ENCODE measurements at regions not wholly inside any gene's neighbourhood (a gene's known extent, or its start where the extent isn't known, plus 50 kb on each side); places are given as distances from the start of the nearest gene placed in this dataset.

- DNase-seq: no peak
- Mint-ChIP-seq H3K36me3 (no peaks in the 10 kb centered on the region), H3K27ac (no peak overlapping the region), H3K4me3 (no peak overlapping the region), H3K27me3 (peaks cover 0 to 7% (median 0%) of the 10 kb centered on the region in 3 donors), H3K9me3 (peaks cover 0 to 5% (median 0%) of the 10 kb centered on the region in 7 donors), H3K4me1 (peaks cover 0 to 7% (median 6%) of the 10 kb centered on the region in 3 donors)
- ATAC-seq (ENCODE audit: low read depth in 2 of 2): no peak
Measured at GRCh38 chr1:94743862-94744261, 76.3 kb upstream of the SLC44A3 start.

DNA sequence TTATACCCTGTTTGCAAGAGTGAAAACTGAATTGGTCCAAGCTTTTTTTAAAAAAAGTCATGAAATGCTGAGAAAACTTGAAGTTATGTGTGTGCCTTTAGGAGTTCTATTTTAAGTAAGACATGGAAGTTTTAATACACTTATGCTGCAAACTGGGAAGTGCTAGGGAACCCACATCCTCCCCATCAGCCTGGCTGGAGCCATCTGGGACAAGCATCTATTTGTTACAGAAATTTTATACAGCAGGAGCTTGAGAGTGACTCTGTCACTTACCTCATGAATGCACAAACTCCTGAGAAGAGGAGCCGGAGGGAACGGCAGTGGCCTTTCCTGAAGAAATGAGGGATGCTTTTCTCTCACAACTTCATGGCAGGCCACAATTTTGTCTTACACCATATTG is 78.2 kb upstream of the SLC44A3 start:
- H3K27ac Mint-ChIP-seq: no peak overlapping the region
- ATAC-seq (ENCODE audit: low read depth in 2 of 2) (no peak), DNase-seq (no peak)
- peaks cover 0 to 12% (median 11%) of the 10 kb centered on the region in 3 donors for H3K27me3 Mint-ChIP-seq
- H3K4me1 Mint-ChIP-seq: peaks cover 0 to 10% (median 9%) of the 10 kb centered on the region in 3 donors
- H3K9me3 Mint-ChIP-seq: no peaks in the 10 kb centered on the region
- H3K36me3 Mint-ChIP-seq: no peaks in the 10 kb centered on the region
- H3K4me3 Mint-ChIP-seq: no peak overlapping the region

- Mint-ChIP-seq H3K9me3 (no peaks in the 10 kb centered on the region), H3K27ac (peak overlapping the region in 1 of 6 donors; percentile 53), H3K36me3 (no peaks in the 10 kb centered on the region), H3K4me3 (no peak overlapping the region), H3K4me1 (peaks cover 0 to 13% (median 9%) of the 10 kb centered on the region in 3 donors), H3K27me3 (peaks cover 0 to 12% (median 12%) of the 10 kb centered on the region in 3 donors)
- no peak for DNase-seq
- no peak for ATAC-seq (ENCODE audit: low read depth in 2 of 2)
Measured at GRCh38 chr1:94741510-94741909, 78.6 kb upstream of the SLC44A3 start.

DNA sequence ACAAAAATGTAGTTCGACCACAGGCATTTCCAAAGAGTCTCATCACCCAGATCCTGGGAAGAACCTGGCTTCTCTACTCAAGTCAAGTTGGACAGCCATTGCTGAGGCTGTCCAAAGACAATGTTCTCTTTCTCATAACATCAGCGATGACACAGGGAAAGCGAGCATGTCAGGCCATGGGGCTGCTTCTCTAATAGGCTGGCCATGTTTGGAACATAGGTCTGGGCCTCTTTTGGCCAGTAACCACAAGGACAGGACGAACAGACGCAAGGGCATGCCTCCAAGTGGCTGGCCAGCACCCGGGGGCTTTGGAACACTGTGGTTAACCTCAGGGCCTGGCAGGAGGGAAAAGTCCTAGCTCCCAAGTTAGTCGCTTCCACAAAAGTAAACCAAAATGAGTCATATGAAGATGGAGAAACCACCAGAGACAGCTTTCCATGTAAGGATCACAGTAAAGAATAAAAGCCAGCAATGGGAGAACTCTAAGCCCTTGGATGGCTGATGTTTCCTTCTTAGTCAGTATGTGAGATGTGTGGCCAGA is 80.6 kb upstream of the SLC44A3 start:
- DNase-seq (no peak), ATAC-seq (ENCODE audit: low read depth in 2 of 2) (no peak)
- H3K9me3 Mint-ChIP-seq: no peaks in the 10 kb centered on the region
- no peak overlapping the region for H3K27ac Mint-ChIP-seq
- peak overlapping the region in 1 of 8 donors; percentile 22 for H3K4me3 Mint-ChIP-seq
- no peaks in the 10 kb centered on the region for H3K36me3 Mint-ChIP-seq
- peaks cover 0 to 12% (median 12%) of the 10 kb centered on the region in 3 donors for H3K27me3 Mint-ChIP-seq
- peaks cover 0 to 13% (median 9%) of the 10 kb centered on the region in 3 donors for H3K4me1 Mint-ChIP-seq

DNA sequence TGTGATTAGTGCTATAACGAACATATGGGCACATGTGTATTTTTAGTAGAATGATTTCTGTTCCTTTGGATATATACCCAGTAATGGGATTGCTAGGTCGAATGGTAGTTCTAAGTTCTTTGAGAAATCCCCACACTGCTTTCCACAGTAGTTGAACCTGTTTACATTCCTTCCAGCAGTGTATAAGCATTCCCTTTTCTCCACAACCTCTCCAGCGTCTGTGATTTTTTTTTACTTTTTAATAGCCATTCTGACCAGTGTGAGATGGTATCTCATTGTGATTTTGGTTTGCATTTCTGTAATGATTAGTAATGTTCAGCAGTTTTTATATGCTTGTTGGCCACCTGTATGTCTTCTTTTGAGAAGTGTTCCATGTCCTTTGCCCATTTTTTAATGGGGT is 81.8 kb upstream of the SLC44A3 start:
- H3K27me3 Mint-ChIP-seq: peaks cover 0 to 15% (median 12%) of the 10 kb centered on the region in 3 donors
- H3K27ac Mint-ChIP-seq: no peak overlapping the region
- DNase-seq (no peak), ATAC-seq (ENCODE audit: low read depth in 2 of 2) (no peak)
- no peaks in the 10 kb centered on the region for H3K36me3 Mint-ChIP-seq
- no peak overlapping the region for H3K4me3 Mint-ChIP-seq
- peaks cover 0 to 13% (median 9%) of the 10 kb centered on the region in 3 donors for H3K4me1 Mint-ChIP-seq
- no peaks in the 10 kb centered on the region for H3K9me3 Mint-ChIP-seq

DNA sequence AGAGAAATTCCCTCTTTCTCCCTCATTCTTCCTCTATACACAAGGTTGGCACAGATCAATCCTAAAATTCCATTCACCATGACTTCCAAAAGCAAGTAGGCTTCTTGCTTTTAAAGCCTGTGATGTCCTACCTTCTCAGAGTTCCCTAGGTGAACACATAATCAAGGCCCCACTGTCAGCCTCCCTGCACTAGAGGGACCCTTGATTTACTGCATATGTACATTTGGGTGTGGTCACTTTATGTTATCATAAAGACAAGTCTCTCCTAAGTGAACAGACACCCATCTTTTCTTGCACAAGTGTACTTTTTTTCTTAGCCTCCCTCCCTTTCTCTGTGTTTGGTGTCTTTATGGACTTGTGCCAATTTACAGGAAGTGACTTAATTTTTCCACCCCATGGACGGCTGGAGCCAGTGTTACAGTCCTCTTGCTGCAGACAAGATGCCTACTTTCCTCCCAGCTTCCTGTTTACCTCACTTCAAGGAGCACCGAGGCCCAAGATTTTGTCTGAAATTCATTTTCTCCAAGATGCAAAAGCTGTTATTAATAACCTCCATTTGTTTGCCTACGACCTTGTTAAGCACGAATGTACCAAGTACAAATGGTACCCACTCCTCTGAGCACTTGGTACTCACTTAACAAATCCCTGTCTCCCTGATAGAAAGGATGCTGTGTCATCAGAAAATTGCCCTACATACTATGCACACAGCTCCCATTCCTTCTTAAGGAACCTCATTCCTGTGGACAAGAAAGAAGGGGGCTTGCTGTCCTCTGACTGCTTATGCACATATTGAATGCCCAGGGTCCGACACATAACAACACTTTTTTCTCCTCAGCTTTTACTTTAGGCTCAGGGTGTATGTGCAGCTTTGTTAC is 82.8 kb upstream of the SLC44A3 start:
- peaks cover 0 to 15% (median 12%) of the 10 kb centered on the region in 3 donors for H3K27me3 Mint-ChIP-seq
- H3K9me3 Mint-ChIP-seq: no peaks in the 10 kb centered on the region
- no peak overlapping the region for H3K27ac Mint-ChIP-seq
- peaks cover 0 to 13% (median 9%) of the 10 kb centered on the region in 3 donors for H3K4me1 Mint-ChIP-seq
- H3K36me3 Mint-ChIP-seq: no peaks in the 10 kb centered on the region
- ATAC-seq (ENCODE audit: low read depth in 2 of 2) (no peak), DNase-seq (no peak)
- H3K4me3 Mint-ChIP-seq: no peak overlapping the region

DNA sequence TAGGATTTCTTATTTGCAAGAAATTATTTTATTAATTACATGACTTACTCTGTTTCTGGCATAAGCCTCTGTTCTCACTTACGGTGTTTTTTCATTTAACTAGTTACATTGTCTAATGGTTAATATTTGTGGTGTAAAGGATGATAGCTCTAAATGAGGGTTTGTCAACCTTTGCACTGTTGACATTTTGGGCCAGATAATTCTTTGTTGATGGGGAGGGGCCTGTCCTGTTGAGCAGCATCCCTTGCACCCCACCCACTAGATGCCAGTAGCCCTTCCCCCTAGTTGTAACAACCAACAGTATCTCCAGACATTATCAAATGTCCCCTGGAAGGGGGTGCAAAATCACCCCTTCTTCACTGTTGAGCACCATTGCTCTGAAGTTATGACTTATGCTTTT is 83.6 kb upstream of the SLC44A3 start:
- Mint-ChIP-seq H3K4me1 (peaks cover 0 to 10% (median 6%) of the 10 kb centered on the region in 3 donors), H3K9me3 (peaks cover 0 to 4% (median 0%) of the 10 kb centered on the region in 7 donors), H3K27ac (no peak overlapping the region), H3K36me3 (no peaks in the 10 kb centered on the region), H3K4me3 (no peak overlapping the region), H3K27me3 (peaks cover 0 to 17% (median 15%) of the 10 kb centered on the region in 3 donors)
- DNase-seq (no peak), ATAC-seq (ENCODE audit: low read depth in 2 of 2) (no peak)

DNA sequence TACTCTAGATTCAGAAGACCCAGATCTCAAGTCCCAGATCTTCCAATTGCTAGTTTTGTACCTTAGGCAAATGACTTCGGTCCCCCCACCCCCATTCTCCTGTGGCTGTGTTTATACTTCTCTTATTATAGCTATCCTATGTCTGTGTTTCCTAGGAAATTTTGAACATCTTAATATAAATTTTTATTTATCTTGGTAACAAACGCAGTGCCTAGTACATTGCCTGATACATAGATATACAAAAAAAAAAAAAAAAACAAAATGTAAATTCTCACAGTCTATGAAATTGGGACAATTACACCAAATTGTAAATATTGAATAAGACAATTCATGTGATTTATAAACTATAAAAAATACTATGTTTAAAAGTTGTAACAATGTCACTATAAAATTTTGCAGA is 84.1 kb upstream of the SLC44A3 start:
- no peak overlapping the region for H3K27ac Mint-ChIP-seq
- H3K4me3 Mint-ChIP-seq: no peak overlapping the region
- H3K4me1 Mint-ChIP-seq: peaks cover 0 to 7% (median 3%) of the 10 kb centered on the region in 3 donors
- H3K9me3 Mint-ChIP-seq: peaks cover 0 to 4% (median 0%) of the 10 kb centered on the region in 7 donors
- no peaks in the 10 kb centered on the region for H3K36me3 Mint-ChIP-seq
- no peak for DNase-seq
- no peak for ATAC-seq (ENCODE audit: low read depth in 2 of 2)
- peaks cover 0 to 21% (median 15%) of the 10 kb centered on the region in 3 donors for H3K27me3 Mint-ChIP-seq

DNA sequence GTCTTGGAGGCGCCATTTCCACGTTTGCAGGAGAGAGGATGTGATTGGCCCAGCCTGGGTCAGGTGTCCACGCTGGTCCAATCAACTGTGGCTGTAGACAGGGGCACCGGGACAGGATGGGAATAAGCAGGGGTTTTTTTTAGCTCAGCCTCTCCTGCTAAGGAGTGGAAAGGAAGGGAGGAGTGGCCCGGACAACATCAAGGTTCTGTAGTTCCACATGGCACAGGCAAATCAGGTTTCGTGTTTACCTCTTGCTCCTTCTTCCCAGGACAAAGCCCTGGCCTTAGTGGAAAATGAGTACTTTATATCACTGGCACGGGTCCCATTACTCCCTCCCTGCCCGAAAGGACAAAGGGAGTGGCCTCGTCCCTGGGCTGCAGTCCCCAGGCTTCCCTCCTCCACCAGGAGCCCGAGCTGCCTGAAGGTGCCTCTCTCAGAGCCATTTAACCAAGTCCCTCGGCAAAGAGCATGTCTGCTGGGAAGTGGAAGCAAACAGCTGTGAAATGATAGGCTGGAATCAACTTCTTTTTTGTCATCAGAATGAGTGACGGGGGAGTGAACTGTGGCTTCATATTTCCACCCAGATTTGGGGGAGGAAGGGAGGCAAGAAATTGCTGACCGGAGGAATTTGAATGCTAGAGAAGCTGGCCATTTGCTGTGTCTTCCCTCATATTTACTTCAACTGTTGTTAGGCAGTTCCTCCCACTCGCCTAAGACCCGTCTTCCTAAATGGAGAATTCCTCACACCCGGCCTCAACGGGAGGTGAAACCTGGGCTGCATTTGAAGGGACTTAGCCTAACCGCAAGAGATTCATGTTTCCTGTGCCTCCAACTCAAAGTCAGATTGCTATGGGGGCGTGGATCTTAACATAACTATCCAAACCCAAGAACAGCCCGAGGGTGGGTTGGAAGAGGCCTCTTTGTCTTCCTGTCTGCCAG is 84.9 kb upstream of the SLC44A3 start:
- Mint-ChIP-seq H3K4me3 (no peak overlapping the region), H3K27ac (peak overlapping the region in 1 of 6 donors; percentile 69), H3K27me3 (peaks cover 0 to 23% (median 14%) of the 10 kb centered on the region in 3 donors), H3K36me3 (no peaks in the 10 kb centered on the region), H3K9me3 (peaks cover 0 to 4% (median 0%) of the 10 kb centered on the region in 7 donors), H3K4me1 (peaks cover 0 to 7% (median 3%) of the 10 kb centered on the region in 3 donors)
- DNase-seq (no peak), ATAC-seq (ENCODE audit: low read depth in 2 of 2) (no peak)

GRCh38 chr1:94731891-94732290 is 88.3 kb upstream of the SLC44A3 start:
- Mint-ChIP-seq H3K27me3 (peaks cover 0 to 11% (median 4%) of the 10 kb centered on the region in 3 donors), H3K4me1 (peaks cover 0 to 3% (median 0%) of the 10 kb centered on the region in 3 donors), H3K4me3 (no peak overlapping the region), H3K9me3 (peaks cover 0 to 6% (median 2%) of the 10 kb centered on the region in 7 donors), H3K27ac (no peak overlapping the region), H3K36me3 (no peaks in the 10 kb centered on the region)
- ATAC-seq (ENCODE audit: low read depth in 2 of 2) (no peak), DNase-seq (no peak)

DNA sequence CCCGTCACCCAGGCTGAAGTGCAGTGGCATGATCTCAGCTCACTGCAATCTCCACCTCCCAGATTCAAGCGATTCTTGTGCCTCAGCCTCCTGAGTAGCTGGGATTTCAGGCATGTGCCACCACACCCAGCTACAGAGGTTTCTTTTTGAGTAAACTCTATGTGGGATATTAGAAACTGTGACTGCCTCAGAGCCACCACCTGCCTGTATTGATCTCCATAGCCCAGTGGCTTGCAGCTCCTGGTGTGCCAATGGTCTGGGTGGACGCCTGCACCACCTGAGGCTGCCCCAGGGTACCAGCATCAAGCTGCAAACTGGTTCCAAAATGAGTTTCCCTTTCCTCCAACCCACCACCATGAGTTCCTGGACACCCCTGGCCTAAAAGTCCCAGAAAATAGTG is 89.7 kb upstream of the SLC44A3 start:
- no peaks in the 10 kb centered on the region for H3K4me1 Mint-ChIP-seq
- H3K4me3 Mint-ChIP-seq: no peak overlapping the region
- ATAC-seq (ENCODE audit: low read depth in 2 of 2): no peak
- peaks cover 0 to 6% (median 2%) of the 10 kb centered on the region in 7 donors for H3K9me3 Mint-ChIP-seq
- no peak for DNase-seq
- no peaks in the 10 kb centered on the region for H3K36me3 Mint-ChIP-seq
- H3K27me3 Mint-ChIP-seq: peaks cover 0 to 11% (median 4%) of the 10 kb centered on the region in 3 donors
- peak overlapping the region in 1 of 6 donors; percentile 53 for H3K27ac Mint-ChIP-seq

DNA sequence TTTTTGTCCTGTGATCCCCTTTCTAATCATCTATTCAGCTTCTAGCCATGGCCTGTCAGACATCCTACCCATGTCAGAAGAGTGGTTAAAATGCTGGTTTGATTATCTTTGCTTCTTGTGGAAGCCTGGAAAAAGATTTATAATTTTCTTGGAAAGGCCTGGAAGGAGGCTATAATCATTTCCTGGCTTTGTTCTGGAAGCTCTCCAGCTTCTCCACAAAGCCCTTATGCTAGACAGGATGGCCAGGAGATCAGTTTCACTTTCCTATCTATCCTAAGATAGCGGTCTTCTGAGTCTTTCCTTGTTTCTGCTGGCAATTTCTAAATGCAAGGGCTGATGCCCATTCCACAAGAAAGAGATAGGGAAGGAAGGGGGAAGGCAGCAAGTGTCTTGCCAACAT is 90.9 kb upstream of the SLC44A3 start:
- Mint-ChIP-seq H3K27me3 (peaks cover 0 to 11% (median 4%) of the 10 kb centered on the region in 3 donors), H3K4me3 (no peak overlapping the region), H3K4me1 (no peaks in the 10 kb centered on the region), H3K36me3 (no peaks in the 10 kb centered on the region), H3K27ac (no peak overlapping the region), H3K9me3 (peaks cover 0 to 6% (median 2%) of the 10 kb centered on the region in 7 donors)
- ATAC-seq (ENCODE audit: low read depth in 2 of 2): no peak
- DNase-seq: no peak
